GM21515 (cell line): ENCODE measurements at regions not wholly inside any gene's neighbourhood (a gene's known extent, or its start where the extent isn't known, plus 50 kb on each side); places are given as distances from the start of the nearest gene placed in this dataset.

Source experiments
- ATAC-seq: cut with Tn5 transposase; IDR thresholded peaks from one replicate; pipeline ENCODE4 v1.9.1; 2021; ENCODE audit not compliant: unreplicated experiment

GRCh38 chr1:57683037-57683942, 259.4 kb upstream of the DAB1 start:
- ATAC-seq: no peak

- no peak for ATAC-seq
These were observed 254.3 kb upstream of the DAB1 start for GRCh38 chr1:57678138-57678537.

GRCh38 chr1:57675776-57676175, 251.9 kb upstream of the DAB1 start:
- ATAC-seq: no peak

GRCh38 chr1:57674801-57675200, 250.9 kb upstream of the DAB1 start:
- ATAC-seq: no peak

- ATAC-seq: no peak
These were observed 248.7 kb upstream of the DAB1 start for GRCh38 chr1:57672346-57673140.

GRCh38 chr1:57671750-57672149, 247.9 kb upstream of the DAB1 start:
- no peak for ATAC-seq

- ATAC-seq: no peak
These were observed 235.9 kb upstream of the DAB1 start for GRCh38 chr1:57659804-57660203.

GRCh38 chr1:57655161-57655560, 231.3 kb upstream of the DAB1 start:
- ATAC-seq: no peak

GRCh38 chr1:57644667-57645066, 220.8 kb upstream of the DAB1 start:
- ATAC-seq: no peak

GRCh38 chr1:57638239-57638638, 214.4 kb upstream of the DAB1 start:
- ATAC-seq: no peak

GRCh38 chr1:57637155-57637554, 213.3 kb upstream of the DAB1 start:
- ATAC-seq: no peak

GRCh38 chr1:57633881-57634280, 210.0 kb upstream of the DAB1 start:
- no peak for ATAC-seq

GRCh38 chr1:57633056-57633455, 209.2 kb upstream of the DAB1 start:
- ATAC-seq: no peak

GRCh38 chr1:57632401-57632800, 208.5 kb upstream of the DAB1 start:
- no peak for ATAC-seq

- no peak for ATAC-seq
These were observed 203.8 kb upstream of the DAB1 start for GRCh38 chr1:57627612-57628011.

- no peak for ATAC-seq
These were observed 200.1 kb upstream of the DAB1 start for GRCh38 chr1:57623791-57624538.

GRCh38 chr1:57623039-57623790, 199.4 kb upstream of the DAB1 start:
- ATAC-seq: no peak

GRCh38 chr1:57621776-57622175, 197.9 kb upstream of the DAB1 start:
- ATAC-seq: no peak

- no peak for ATAC-seq
These were observed 196.7 kb upstream of the DAB1 start for GRCh38 chr1:57620605-57621004.

- no peak for ATAC-seq
These were observed 193.1 kb upstream of the DAB1 start for GRCh38 chr1:57616921-57617320.

- ATAC-seq: no peak
These were observed 192.1 kb upstream of the DAB1 start for GRCh38 chr1:57615956-57616355.
